Endothelial cell of umbilical vein (primary cell): ENCODE measurements at regions not wholly inside any gene's neighbourhood (a gene's known extent, or its start where the extent isn't known, plus 50 kb on each side); places are given as distances from the start of the nearest gene placed in this dataset.

ENCODE experiments used
- BruUV-seq: library from RNA; stranded (reverse); fragments of 400-500 nt; replicated peaks from 2 replicates; lab custom pipeline; 2021; lab: Mats Ljungman, UMichigan
- CTCF ChIA-PET: fragments of 300-600, 350-600 bp; sonication (Branson Sonifier 250); formaldehyde crosslinking; loops from one replicate; lab custom pipeline; 2021; ENCODE audit warnings: antibody characterized with exemption, inconsistent platforms; lab: Charles Lee
- POLR2A ChIA-PET: fragments of 300-600, 350-600 bp; sonication (Branson Sonifier 250); formaldehyde crosslinking; loops from one replicate; lab custom pipeline; 2021; ENCODE audit warnings: antibody characterized with exemption, inconsistent platforms; lab: Charles Lee
- DNase-seq: peaks from one replicate; pipeline ENCODE4 v3.0.0-alpha.2; 2011; ENCODE audit warnings: low read depth, low spot score
- FAIRE-seq: peaks from 2 replicates; lab custom pipeline; 2011; peaks lifted over from hg19 to GRCh38; lab: Jason Lieb, UNC
- H2AFZ ChIP-seq: 2 replicates; pipeline ENCODE4 v1.6.0; 2012; ENCODE audit warnings: low read depth, low read length, control low read depth, inconsistent platforms
- H3K27ac ChIP-seq: 2 replicates; pipeline ENCODE4 v1.5.1; 2011; ENCODE audit warnings: low read depth, mild to moderate bottlenecking, control low read depth, low read length, moderate library complexity; ENCODE audit not compliant: insufficient read depth
- H3K27me3 ChIP-seq, 2 experiments: 2 replicates each; pipeline versions ENCODE4 v1.6.0 to v1.6.1; 2011; ENCODE audit warnings: low read length in 2 of 2, mixed read lengths in 1 of 2; ENCODE audit not compliant: control insufficient read depth in 2 of 2, insufficient read depth in 2 of 2
- H3K36me3 ChIP-seq, 2 experiments: 2 replicates in 1 of 2; 3 replicates in 1 of 2; pipeline ENCODE4 v1.5.1; 2011; ENCODE audit warnings: low read length in 2 of 2, mild to moderate bottlenecking in 1 of 2, moderate library complexity in 1 of 2; ENCODE audit not compliant: control insufficient read depth in 2 of 2, insufficient read depth in 2 of 2; ENCODE audit errors: extremely low read depth in 1 of 2
- H3K4me1 ChIP-seq: 3 replicates; pipeline ENCODE4 v1.5.1; 2011; ENCODE audit warnings: mild to moderate bottlenecking, low read length; ENCODE audit not compliant: control insufficient read depth, insufficient read depth; ENCODE audit errors: extremely low read depth
- H3K4me2 ChIP-seq: 2 replicates; pipeline ENCODE4 v1.6.1; 2011; ENCODE audit warnings: low read length, control low read depth, mixed read lengths; ENCODE audit not compliant: insufficient read depth
- H3K4me3 ChIP-seq, 3 experiments: fragments of 200-600 bp in 1 of 3; sonication (generic), shearing (Covaris generic) in 1 of 3; replicated peaks in 1 of 3; 2 replicates each; pipeline ENCODE4 v1.5.1; 2011 to 2016; ENCODE audit warnings: control low read depth in 3 of 3, low read length in 3 of 3, mild to moderate bottlenecking in 2 of 3, inconsistent platforms in 1 of 3, low read depth in 1 of 3, moderate library complexity in 1 of 3; ENCODE audit not compliant: insufficient read depth in 1 of 3
- H3K79me2 ChIP-seq: 2 replicates; pipeline ENCODE4 v1.6.0; 2012; ENCODE audit warnings: low read length, inconsistent platforms; ENCODE audit not compliant: control insufficient read depth, insufficient read depth
- H3K9ac ChIP-seq: replicated peaks from 2 replicates; pipeline ENCODE3; 2011; ENCODE audit warnings: low read length, control low read depth; ENCODE audit not compliant: insufficient read depth; ENCODE audit errors: extremely low read depth
- H3K9me1 ChIP-seq: replicated peaks from 3 replicates; pipeline ENCODE4 v1.6.0; 2011; ENCODE audit warnings: mild to moderate bottlenecking, low read length; ENCODE audit not compliant: control insufficient read depth, insufficient read depth; ENCODE audit errors: extremely low read depth
- H3K9me3 ChIP-seq: replicated peaks from 2 replicates; pipeline ENCODE4 v1.5.1; 2012; ENCODE audit warnings: low read length, inconsistent platforms; ENCODE audit not compliant: control insufficient read depth, insufficient read depth
- H4K20me1 ChIP-seq: replicated peaks from 2 replicates; pipeline ENCODE3; 2011; ENCODE audit warnings: mild to moderate bottlenecking, low read length; ENCODE audit not compliant: control insufficient read depth, insufficient read depth; ENCODE audit errors: extremely low read depth
- EZH2 ChIP-seq: IDR thresholded peaks from 2 replicates; pipeline ENCODE4 v1.6.1; 2012; ENCODE audit warnings: borderline replicate concordance, low read depth, mild to moderate bottlenecking, moderate library complexity, low read length, inconsistent platforms; ENCODE audit not compliant: severe bottlenecking
- FOS ChIP-seq: IDR thresholded peaks from 2 replicates; pipeline ENCODE4 v1.6.1; 2011; ENCODE audit warnings: mild to moderate bottlenecking, low read length, moderate library complexity, borderline replicate concordance; ENCODE audit not compliant: insufficient read depth
- GATA2 ChIP-seq: IDR thresholded peaks from 2 replicates; pipeline ENCODE4 v1.7.0; 2011; ENCODE audit warnings: low read depth, mild to moderate bottlenecking, moderate library complexity, mixed read lengths, low read length; ENCODE audit not compliant: insufficient read length, insufficient read depth
- JUN ChIP-seq: IDR thresholded peaks from 2 replicates; pipeline ENCODE4 v1.6.1; 2011; ENCODE audit warnings: borderline replicate concordance, low read depth; ENCODE audit not compliant: insufficient read length, insufficient read depth
- MYC ChIP-seq: IDR thresholded peaks from one replicate; pipeline ENCODE4 v1.6.1; 2011; ENCODE audit warnings: mild to moderate bottlenecking, low read depth, low read length
- POLR2A ChIP-seq: IDR thresholded peaks from 2 replicates; pipeline ENCODE4 v1.6.1; 2012; ENCODE audit warnings: low read depth, mild to moderate bottlenecking, control low read depth, low read length
- POLR2AphosphoS5 ChIP-seq: IDR thresholded peaks from 2 replicates; pipeline ENCODE4 v1.6.1; 2012; ENCODE audit warnings: low read depth, mild to moderate bottlenecking, control low read depth, low read length, moderate library complexity; ENCODE audit not compliant: insufficient read depth
- dilution Hi-C: fragments of 300-500 bp; cut with MboI; formaldehyde crosslinking; loops from one replicate; pipeline ENCODE4 v1.15.0; 2019; ENCODE audit warnings: low sequenced_read_pairs; ENCODE audit not compliant: extremely low pct_ligation_motif_present
- intact Hi-C: fragments of 100-400 bp; cut with micrococcal nuclease; formaldehyde crosslinking; loops from one replicate; pipeline ENCODE4 v1.10.0; 2022
- TF ChIP-seq, protein P1 (sequence below), 2 donors: IDR thresholded peaks; 1 replicate in 1 of 2; 2 replicates in 1 of 2; pipeline ENCODE4 v1.5.1; 2011; ENCODE audit warnings: low read length in 2 of 2, mild to moderate bottlenecking in 2 of 2, moderate library complexity in 2 of 2, control low read depth in 1 of 2, inconsistent platforms in 1 of 2, low read depth in 1 of 2; ENCODE audit not compliant: insufficient read depth in 1 of 2; ENCODE audit errors: extremely low read depth in 1 of 2
- TF ChIP-seq, protein P2 (sequence below): IDR thresholded peaks from 2 replicates; pipeline ENCODE4 v1.6.1; 2011; ENCODE audit not compliant: insufficient read depth, insufficient read length

DNA sequence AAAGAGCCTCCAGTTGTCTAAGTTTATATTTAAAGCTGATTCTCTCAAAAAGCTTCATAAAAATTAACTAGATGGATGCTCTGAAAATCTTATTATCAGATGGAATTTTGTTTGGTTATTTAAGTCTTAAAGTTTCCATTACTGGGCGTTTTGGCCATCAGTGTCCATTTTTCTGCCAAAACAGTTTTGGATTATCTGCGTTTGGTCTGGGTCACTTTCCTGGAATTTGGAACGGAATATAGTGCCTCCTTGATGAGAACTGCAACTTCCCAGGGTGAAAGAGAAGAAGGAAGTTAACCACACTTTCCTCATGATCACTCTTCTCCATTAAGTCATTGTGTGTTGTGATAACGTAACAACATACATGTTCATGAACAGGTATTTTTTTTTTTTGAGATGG lies 764.9 kb upstream of the AUTS2 start:
- Histone ChIP-seq H3K27ac (no peak overlapping the region), H3K9me1 (no peaks in the 10 kb centered on the region), H3K4me3 (no peak overlapping the region), H3K79me2 (no peaks in the 10 kb centered on the region), H4K20me1 (no peaks in the 10 kb centered on the region), H2AFZ (no peak overlapping the region), H3K27me3 (no peaks in the 10 kb centered on the region), H3K9me3 (peaks cover 6% of the 10 kb centered on the region), H3K4me2 (no peak overlapping the region), H3K4me1 (no peaks in the 10 kb centered on the region), H3K36me3 (no peaks in the 10 kb centered on the region), H3K9ac (no peak overlapping the region)
- ChIA-PET CTCF (interaction anchor here (0.6 kb wide), 1 partner anchor 17 kb away, joined by 3 read pairs; no protein-coding TSS in a partner anchor), POLR2A (no interaction called here)
- no peak for FAIRE-seq
- intact Hi-C loops (no loop called here), dilution Hi-C loops (no loop called here)
- BruUV-seq = no TSS peak
- TF ChIP-seq POLR2A = no peak
- TF ChIP-seq, protein P1, sequence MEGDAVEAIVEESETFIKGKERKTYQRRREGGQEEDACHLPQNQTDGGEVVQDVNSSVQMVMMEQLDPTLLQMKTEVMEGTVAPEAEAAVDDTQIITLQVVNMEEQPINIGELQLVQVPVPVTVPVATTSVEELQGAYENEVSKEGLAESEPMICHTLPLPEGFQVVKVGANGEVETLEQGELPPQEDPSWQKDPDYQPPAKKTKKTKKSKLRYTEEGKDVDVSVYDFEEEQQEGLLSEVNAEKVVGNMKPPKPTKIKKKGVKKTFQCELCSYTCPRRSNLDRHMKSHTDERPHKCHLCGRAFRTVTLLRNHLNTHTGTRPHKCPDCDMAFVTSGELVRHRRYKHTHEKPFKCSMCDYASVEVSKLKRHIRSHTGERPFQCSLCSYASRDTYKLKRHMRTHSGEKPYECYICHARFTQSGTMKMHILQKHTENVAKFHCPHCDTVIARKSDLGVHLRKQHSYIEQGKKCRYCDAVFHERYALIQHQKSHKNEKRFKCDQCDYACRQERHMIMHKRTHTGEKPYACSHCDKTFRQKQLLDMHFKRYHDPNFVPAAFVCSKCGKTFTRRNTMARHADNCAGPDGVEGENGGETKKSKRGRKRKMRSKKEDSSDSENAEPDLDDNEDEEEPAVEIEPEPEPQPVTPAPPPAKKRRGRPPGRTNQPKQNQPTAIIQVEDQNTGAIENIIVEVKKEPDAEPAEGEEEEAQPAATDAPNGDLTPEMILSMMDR (IDR thresholded peaks at IDR 0.05; ENCODE audit: extremely low read depth in 1 of 2, insufficient read depth in 1 of 2, low read depth in 1 of 2, low read length in 2 of 2) = no peak
- no peak for TF ChIP-seq POLR2AphosphoS5
- no peak for TF ChIP-seq MYC
- no peak for TF ChIP-seq EZH2
- TF ChIP-seq, protein P2, sequence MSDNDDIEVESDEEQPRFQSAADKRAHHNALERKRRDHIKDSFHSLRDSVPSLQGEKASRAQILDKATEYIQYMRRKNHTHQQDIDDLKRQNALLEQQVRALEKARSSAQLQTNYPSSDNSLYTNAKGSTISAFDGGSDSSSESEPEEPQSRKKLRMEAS = no peak
- TF ChIP-seq FOS = no peak
- no peak for DNase-seq

DNA sequence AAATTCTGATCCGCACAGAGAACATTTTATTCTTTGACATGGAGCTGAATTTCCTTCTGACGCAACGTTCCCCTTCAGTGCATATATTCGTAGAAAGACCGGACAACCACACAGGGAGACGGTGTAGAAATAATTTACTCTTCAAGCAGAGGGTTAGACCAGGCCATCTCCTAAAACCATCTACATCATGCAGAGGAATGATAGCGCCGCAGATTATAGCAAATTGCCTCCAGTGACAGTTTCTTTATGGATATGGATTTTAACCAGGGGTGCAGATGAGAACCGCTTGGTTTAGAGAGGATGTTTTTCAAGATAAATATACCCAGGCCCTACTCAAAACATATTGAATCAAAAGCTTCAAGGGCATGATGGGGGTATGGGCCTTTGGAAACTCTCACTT lies 759.3 kb upstream of the AUTS2 start:
- no TSS peak for BruUV-seq
- H3K4me1 ChIP-seq = no peaks in the 10 kb centered on the region
- no peaks in the 10 kb centered on the region for H3K79me2 ChIP-seq
- dilution Hi-C loops (no loop called here), intact Hi-C loops (no loop called here)
- POLR2A ChIA-PET = no interaction called here
- no peak overlapping the region for H3K9ac ChIP-seq
- H3K9me1 ChIP-seq = no peaks in the 10 kb centered on the region
- no peaks in the 10 kb centered on the region for H4K20me1 ChIP-seq
- no peak for TF ChIP-seq GATA2
- no peak for TF ChIP-seq EZH2
- TF ChIP-seq, protein P1 (IDR thresholded peaks at IDR 0.05; ENCODE audit: extremely low read depth in 1 of 2, insufficient read depth in 1 of 2, low read depth in 1 of 2, low read length in 2 of 2) = no peak
- TF ChIP-seq, protein P2 = no peak
- no peak for TF ChIP-seq MYC
- TF ChIP-seq JUN = no peak
- TF ChIP-seq FOS = no peak
- TF ChIP-seq POLR2AphosphoS5 = no peak
- no peak for TF ChIP-seq POLR2A
- CTCF ChIA-PET = no interaction called here
- no peaks in the 10 kb centered on the region for H3K36me3 ChIP-seq
- FAIRE-seq = no peak
- no peak overlapping the region for H3K27ac ChIP-seq
- no peak for DNase-seq
- peaks cover 4% of the 10 kb centered on the region for H3K9me3 ChIP-seq
- H3K4me2 ChIP-seq = no peak overlapping the region
- no peak overlapping the region for H2AFZ ChIP-seq
- H3K27me3 ChIP-seq = no peaks in the 10 kb centered on the region
- H3K4me3 ChIP-seq = no peak overlapping the region
